ENCODE measurements at regions not wholly inside any gene's neighbourhood (a gene's known extent, or its start where the extent isn't known, plus 50 kb on each side); places are given as distances from the start of the nearest gene placed in this dataset.

DNA sequence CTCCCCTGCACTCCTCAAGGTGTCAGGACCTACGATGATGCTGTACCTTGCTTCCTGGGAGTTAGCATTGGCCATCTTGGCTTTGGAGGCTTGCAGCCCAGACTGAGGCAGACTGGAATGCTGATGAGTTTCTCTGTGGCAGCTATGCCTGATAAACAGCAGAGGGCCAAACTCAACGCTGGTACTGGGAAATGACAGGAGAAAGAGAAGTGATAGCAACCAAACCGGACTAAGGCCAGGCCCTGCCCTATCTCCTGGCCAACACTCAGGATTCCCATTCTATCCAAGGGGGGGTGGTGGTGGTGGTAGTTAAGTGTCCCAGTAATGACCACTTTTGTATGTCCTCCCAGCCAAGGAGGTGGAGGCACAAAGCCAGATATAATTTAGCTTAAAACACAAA, 90.0 kb upstream of the DTNBP1 start:
- TF ChIP-seq, protein P1, sequence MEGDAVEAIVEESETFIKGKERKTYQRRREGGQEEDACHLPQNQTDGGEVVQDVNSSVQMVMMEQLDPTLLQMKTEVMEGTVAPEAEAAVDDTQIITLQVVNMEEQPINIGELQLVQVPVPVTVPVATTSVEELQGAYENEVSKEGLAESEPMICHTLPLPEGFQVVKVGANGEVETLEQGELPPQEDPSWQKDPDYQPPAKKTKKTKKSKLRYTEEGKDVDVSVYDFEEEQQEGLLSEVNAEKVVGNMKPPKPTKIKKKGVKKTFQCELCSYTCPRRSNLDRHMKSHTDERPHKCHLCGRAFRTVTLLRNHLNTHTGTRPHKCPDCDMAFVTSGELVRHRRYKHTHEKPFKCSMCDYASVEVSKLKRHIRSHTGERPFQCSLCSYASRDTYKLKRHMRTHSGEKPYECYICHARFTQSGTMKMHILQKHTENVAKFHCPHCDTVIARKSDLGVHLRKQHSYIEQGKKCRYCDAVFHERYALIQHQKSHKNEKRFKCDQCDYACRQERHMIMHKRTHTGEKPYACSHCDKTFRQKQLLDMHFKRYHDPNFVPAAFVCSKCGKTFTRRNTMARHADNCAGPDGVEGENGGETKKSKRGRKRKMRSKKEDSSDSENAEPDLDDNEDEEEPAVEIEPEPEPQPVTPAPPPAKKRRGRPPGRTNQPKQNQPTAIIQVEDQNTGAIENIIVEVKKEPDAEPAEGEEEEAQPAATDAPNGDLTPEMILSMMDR (IDR thresholded peaks at IDR 0.05; ENCODE audit: insufficient read depth, low read length, poor library complexity, severe bottlenecking) = no peak
- Histone ChIP-seq H3K36me3 (ENCODE audit: control insufficient read depth, insufficient read depth, low read length) (no peaks in the 10 kb centered on the region), H3K27me3 (replicated peaks; ENCODE audit: control insufficient read depth, insufficient read depth, low read length) (no peaks in the 10 kb centered on the region), H3K4me3 (replicated peaks; ENCODE audit: low read depth, low read length) (no peak overlapping the region)
- DNase-seq (ENCODE audit: extremely low read depth, insufficient read length) = no peak

DNA sequence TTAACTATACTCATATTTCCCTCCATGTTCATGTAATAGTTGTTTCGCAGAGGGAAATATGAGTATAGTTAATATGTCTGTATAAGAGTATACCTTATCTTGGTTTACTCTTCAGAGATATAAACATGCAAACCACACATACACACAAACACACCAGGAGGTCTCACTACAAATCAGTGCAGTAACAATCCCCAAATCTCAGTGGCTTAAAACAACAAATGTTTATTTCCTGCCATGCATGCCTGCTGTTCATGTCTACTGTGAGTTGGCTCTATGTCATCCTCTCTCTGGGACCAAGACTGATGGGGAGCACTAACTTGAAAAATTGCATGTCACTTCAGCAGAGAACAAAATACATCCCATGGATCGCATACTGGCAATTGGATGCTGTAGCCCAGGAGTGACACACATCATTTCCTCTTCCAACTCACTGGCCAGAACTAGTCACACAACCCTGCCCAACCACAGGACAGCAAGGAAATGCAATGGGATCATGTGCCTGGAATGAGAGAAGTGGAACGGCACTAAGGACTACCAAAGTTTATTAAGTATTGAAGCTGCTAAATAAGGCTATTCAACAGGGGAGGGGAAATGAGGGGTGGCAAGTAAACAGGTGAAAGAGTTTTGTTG, 89.0 kb upstream of the DTNBP1 start:
- TF ChIP-seq, protein P1 (IDR thresholded peaks at IDR 0.05; ENCODE audit: insufficient read depth, low read length, poor library complexity, severe bottlenecking) = no peak
- Histone ChIP-seq H3K27me3 (replicated peaks; ENCODE audit: control insufficient read depth, insufficient read depth, low read length) (no peaks in the 10 kb centered on the region), H3K36me3 (ENCODE audit: control insufficient read depth, insufficient read depth, low read length) (no peaks in the 10 kb centered on the region), H3K4me3 (replicated peaks; ENCODE audit: low read depth, low read length) (no peak overlapping the region)
- DNase-seq (ENCODE audit: extremely low read depth, insufficient read length) = no peak

DNA sequence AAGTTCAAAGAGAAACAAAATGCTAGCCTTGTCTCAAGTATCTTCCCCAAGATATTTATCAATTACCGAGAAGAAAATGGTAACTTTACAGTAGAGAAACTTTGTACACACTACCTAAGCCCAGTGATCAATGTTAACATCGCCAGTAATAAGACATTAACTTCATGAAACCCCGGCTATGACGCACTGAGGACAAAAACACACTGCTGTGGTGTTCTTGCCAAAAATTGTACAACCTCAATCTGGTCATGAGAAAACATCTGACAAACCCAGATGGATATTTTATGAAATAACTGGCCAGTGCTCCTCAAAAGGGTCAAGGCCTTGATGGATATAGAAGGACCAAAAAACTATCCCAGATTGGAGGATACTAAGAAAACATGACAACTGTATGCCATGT, 85.5 kb upstream of the DTNBP1 start:
- TF ChIP-seq, protein P1 (IDR thresholded peaks at IDR 0.05; ENCODE audit: insufficient read depth, low read length, poor library complexity, severe bottlenecking) = no peak
- Histone ChIP-seq H3K36me3 (ENCODE audit: control insufficient read depth, insufficient read depth, low read length) (no peaks in the 10 kb centered on the region), H3K4me3 (replicated peaks; ENCODE audit: low read depth, low read length) (no peak overlapping the region), H3K27me3 (replicated peaks; ENCODE audit: control insufficient read depth, insufficient read depth, low read length) (no peaks in the 10 kb centered on the region)
- DNase-seq (ENCODE audit: extremely low read depth, insufficient read length) = no peak

DNA sequence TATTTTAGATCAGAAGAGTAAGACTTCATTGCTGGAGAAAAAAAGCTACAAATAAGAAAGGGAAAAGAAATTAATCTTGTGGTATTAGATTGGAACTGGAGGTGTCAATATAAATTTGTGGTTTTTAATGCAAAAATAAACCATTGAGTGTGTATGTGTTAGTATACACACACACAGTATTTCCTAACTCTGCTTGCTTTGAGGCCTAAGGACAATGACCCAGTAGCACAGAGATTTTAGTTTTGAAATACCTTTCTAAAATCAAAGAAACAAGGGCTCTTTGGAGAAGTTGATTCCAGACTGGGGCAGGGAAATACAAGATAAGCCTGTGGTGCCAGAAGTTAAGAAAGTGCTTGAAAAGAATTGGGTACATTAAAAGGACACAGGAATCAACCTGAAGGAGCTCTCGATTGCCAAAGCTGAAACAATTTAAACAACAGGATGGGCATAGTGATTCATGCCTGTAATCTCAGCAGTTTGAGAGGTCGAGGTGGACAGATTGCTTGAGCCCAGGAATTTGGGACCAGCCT, 84.6 kb upstream of the DTNBP1 start:
- Histone ChIP-seq H3K36me3 (ENCODE audit: control insufficient read depth, insufficient read depth, low read length) (no peaks in the 10 kb centered on the region), H3K4me3 (replicated peaks; ENCODE audit: low read depth, low read length) (no peak overlapping the region), H3K27me3 (replicated peaks; ENCODE audit: control insufficient read depth, insufficient read depth, low read length) (no peaks in the 10 kb centered on the region)
- TF ChIP-seq, protein P1 (IDR thresholded peaks at IDR 0.05; ENCODE audit: insufficient read depth, low read length, poor library complexity, severe bottlenecking) = no peak
- no peak for DNase-seq (ENCODE audit: extremely low read depth, insufficient read length)

DNA sequence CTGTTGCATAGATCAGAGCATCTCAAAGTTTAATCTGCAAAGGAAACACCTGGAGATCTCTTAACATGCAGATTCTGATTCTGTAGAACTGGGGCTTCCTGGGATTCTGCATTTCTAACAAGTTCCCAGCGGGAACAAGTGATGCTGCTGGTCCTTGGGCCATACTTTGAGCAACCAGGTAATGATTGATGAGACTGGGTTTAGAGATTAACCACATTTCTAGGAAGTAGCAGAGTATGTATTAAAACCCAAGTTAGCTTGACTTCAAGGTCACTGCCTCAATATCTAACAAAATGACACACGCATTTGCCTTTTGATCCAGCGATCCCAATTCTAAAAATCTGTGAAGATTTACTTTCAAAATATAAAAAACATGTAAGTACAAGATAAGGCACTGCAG, 83.0 kb upstream of the DTNBP1 start:
- Histone ChIP-seq H3K4me3 (replicated peaks; ENCODE audit: low read depth, low read length) (no peak overlapping the region), H3K27me3 (replicated peaks; ENCODE audit: control insufficient read depth, insufficient read depth, low read length) (no peaks in the 10 kb centered on the region), H3K36me3 (ENCODE audit: control insufficient read depth, insufficient read depth, low read length) (no peaks in the 10 kb centered on the region)
- DNase-seq (ENCODE audit: extremely low read depth, insufficient read length) = no peak
- TF ChIP-seq, protein P1 (IDR thresholded peaks at IDR 0.05; ENCODE audit: insufficient read depth, low read length, poor library complexity, severe bottlenecking) = no peak
